HG03060 (cell line): ENCODE measurements at regions not wholly inside any gene's neighbourhood (a gene's known extent, or its start where the extent isn't known, plus 50 kb on each side); places are given as distances from the start of the nearest gene placed in this dataset.

Source experiments
- ATAC-seq: cut with Tn5 transposase; IDR thresholded peaks from one replicate; pipeline ENCODE4 v1.9.1; 2021; ENCODE audit warnings: low read depth, moderate number of reproducible peaks; ENCODE audit not compliant: unreplicated experiment

DNA sequence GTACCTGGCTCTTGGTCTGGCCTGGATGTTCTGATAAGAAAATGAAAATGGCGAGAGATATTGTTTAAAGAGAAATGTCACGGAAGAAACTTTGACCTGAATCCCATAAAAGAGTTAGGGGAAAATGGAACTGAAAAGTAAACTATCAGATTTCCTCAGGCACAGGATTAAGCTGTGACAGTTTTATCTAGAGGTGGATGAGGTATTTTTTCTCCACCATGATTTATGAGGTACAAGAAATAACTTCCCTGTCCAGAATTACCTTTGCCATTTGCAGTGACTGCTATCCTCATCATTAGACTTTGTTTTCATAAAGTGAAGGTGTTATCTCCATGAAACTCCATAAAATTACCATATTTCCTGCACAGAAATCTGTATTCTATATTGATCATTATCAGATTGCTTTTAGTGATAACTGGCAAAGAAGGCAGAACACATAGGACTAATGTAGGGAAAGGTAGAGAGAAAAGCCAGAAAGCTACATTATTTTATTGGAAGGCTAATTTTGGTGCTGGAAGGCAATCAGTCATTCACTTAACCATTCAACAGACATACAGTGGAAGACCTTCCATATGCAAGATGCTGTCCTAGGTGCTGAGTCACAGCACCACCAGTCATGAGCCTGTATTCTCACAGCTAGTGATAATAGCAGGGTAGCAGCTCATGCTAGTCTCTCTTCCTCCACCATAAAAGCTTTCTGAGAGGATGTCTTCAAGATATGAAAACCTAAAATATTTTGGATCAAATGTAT is 427.3 kb upstream of the CITED2 start:
- no peak for ATAC-seq

DNA sequence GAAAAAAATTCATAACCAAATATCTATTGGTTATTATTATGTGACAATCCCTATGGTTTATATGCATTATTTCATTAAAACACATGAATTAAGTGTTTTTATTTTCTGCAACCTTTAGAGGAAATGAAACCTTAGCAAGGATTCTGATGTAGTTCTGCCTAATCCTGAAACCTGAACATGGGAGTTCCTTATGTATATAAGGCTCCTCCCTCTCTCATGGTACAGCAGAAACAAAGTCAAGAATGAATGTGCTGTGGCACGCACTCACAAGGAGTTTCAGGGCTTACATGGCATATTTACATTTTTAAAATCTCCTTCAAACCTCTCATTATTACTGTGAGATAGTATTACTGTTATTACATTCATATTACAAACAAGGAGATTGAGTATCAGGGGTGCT is 426.4 kb upstream of the CITED2 start:
- peak; percentile 73 for ATAC-seq

DNA sequence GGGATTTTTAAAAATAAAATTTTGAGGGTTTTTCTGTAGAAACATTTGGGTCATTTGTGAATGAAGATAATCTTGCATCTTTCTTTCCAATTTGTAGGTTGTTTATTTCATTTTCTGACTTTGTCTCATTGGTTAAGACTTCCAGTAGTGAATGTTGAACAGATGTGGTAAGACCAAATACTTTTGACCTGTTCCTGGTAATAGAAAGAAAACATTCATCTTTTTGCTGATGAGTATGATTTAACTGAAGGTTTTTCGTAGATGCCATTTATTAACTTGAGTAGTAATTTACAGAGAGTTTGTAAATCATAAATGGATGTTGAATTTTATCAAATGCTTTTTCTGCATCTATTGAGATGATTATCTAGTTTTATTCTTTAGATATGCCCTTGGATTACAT is 416.1 kb upstream of the CITED2 start:
- ATAC-seq = no peak

DNA sequence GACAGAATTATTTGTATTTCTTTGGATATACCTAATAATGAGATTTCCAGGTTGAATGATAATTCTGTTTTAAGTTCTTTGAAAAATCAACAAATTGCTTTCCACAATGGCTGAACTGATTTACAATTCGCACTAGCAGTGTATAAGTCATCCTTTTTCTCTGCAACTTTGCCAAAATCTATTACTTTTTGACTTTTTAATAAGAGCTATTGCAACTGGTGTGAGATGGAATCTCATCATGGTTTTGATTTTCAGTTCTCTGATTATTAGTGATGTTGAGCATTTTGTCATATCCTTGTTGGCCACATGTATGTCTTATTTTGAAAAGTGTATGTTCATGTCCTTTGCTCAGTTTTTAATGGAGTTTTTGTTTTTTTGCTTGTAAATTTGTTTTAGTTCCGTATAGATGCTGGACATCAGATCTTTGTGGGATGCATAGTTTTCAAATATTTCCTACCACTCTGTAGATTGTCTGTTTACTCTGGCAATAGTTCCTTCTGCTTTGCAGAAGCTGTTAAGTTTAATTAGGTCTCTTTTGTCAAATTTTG is 409.8 kb upstream of the CITED2 start:
- ATAC-seq = no peak

DNA sequence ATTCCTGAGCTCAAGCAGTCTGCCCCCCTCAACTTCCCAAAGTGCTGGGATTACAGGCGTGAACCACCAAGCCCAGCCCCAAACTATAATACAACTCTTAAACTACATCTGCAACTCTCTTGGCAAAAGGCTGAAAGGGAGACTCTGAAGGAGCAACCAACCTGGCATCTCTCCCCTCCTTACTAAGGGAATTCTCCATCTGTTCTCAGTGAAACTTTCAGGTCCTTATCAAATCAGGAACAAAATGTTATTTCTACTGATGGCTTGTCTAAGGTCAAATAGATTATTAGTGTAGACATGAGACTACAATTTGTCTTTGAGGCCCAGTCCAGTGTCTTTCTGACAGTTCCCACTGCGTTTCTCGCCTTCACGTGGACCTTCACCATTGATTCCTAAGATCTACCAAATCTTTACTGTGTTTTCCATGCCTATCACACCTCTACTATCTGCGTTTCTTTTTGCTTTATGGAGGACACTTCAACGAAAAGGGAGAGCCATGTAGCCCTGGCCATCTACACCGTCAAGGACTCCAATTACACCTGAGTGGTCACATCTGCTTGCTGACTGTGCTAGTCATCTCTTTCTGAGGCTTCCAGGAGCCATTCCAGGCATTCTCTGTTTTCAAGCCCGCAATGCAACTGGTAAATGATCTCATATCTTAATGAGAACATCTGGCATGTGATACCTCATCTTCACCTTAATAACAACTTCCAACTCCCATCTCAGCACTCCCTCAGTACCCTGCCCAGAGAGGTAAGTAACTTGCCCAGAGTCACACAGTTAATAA is 405.7 kb upstream of the CITED2 start:
- ATAC-seq = no peak

DNA sequence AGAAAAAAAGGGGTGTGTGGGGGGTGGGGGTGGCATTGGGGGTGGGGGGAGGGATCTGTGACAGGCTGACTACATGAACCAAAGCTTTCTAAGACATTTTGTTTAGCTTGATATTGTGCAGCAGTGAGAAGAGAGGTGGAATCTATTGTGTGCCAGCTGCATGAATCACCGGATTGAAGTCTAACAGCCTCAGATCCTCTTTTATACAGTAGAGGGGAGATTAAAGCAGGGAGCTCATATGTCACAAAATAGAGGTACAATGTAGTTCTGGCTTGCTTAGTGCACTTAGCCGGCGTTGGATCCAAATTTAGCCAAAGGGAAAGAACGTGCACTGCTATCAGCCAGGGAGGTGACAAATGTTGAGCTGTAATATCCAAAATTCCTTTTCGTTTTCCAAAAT is 404.2 kb upstream of the CITED2 start:
- ATAC-seq = no peak

DNA sequence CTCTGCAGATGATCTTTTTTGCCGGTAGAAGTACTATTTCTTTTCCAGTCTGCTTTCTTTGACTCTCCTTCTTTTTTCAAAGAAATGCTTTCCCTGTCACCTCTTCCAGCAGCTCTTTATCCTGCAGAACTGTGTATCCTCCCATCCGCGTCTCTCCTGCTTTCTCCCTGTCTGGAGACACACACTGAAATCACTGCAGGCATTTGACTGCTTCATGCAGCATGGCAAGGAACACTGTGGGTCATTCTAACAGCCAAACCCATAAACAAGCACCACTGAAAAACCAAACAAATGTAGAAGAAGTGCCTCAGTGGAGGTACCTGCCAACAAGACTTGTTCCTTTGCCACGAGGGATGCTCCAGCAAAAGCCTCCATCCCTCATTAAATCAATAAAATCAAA is 403.7 kb upstream of the CITED2 start:
- no peak for ATAC-seq

DNA sequence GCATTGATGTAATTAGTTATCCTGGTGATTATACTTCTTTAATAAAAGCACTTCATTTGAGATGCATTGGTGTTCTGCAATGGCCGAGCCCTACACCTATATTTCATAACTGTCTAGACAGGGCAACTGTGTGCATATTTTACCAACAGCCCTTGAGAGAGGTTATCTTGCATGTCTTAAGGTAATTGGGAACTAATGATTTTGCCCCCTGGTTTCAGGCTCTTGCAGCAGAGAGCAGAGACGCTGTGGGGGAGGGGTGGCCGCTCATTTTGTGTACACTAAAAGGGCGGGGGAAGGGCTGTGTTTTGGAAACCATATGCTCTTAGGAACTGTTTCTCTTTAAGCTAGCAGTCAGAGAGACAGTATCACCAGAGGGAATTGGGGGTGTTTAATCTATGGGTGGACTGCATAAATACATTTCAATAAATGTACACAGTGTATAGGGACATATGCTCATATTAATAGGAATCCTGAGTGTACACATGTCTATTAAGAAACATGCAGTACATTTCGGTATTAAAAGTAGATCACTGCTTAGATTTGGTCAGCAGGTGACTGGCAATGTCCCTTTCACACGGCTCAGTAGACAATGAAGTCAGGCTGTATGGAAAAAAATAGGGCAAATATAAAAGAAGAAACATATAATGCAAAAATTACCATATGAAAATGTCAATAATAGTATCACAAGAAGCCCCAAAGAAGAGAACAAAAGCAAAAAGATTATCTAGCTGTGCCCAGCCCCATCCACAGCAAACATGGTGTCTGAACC is 402.9 kb upstream of the CITED2 start:
- no peak for ATAC-seq

DNA sequence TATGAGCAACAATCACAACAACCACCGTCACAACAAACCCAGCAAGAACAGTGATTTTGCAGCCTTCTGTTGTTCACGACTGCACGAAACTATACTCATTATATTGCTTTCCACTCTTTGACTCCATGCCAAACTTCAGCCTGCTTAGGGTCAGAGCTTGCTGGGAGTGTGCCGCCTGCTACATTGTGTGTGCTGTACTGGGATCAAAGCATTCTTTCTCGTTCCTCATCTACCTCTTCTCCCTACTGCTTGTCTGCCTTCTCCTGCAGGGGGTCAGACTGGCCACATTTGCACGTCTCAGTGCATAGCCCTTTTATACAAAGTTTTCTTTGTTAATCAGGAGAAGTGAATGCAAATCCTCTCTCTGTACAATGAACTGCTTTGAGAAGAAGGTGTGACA is 401.6 kb upstream of the CITED2 start:
- no peak for ATAC-seq

DNA sequence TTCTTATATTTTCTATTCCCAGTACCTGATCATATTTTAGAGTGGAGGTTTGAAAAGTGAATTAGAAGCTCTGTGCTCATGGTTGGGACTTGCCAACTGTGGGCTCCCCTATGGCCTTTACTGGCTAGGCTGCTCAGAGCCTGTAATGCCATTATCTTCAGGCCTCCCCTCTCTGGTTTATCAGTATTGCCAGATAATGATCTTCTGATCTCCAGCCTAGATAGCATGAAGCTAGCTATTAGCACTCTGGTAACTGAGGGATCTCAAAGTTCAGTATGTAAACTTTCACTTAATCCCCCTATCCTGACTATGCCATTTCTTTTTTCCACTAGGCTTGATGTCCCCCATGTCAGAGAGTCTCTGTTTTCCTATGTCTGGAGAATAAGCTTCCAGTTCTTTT is 393.7 kb upstream of the CITED2 start:
- no peak for ATAC-seq

DNA sequence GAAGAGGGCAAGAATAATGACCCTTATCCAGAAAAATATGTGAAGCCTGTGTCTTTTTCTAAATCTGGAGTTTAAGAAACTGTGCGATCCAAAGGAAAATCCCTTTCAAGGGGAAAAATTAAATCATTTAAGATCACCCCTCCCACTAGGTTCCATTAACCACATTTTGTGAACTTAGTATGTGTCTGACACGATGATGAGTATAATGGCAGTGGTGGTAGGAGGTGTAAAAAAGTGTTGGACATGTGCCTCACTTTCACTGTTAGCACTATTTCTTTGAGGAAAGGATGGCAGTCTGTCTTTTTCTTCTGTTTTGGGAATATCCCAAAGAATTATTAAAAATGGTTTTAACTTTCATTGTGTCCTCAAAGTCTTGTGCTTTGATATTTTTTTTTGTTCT is 392.3 kb upstream of the CITED2 start:
- no peak for ATAC-seq

DNA sequence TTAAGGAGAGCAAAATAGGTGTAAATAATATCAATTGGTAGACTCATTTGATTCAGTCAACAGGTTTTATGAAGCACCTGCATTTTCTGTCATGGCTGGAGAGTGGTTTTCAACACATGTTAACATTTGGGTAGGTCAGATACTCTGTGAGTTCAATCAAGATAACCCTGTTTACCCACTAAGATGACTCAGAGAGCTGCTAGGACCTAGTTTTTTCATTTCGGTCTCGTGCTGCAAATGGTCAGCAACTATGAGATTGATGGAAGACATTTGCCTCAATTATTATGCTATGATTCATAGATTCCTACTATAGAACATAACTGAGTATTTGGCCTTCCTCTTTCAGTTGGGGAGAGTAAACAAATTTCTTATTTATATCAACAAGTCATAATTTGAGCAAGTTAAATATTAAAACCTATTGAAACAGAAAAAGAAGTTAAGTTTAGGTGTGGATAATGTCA is 391.4 kb upstream of the CITED2 start:
- ATAC-seq = no peak

DNA sequence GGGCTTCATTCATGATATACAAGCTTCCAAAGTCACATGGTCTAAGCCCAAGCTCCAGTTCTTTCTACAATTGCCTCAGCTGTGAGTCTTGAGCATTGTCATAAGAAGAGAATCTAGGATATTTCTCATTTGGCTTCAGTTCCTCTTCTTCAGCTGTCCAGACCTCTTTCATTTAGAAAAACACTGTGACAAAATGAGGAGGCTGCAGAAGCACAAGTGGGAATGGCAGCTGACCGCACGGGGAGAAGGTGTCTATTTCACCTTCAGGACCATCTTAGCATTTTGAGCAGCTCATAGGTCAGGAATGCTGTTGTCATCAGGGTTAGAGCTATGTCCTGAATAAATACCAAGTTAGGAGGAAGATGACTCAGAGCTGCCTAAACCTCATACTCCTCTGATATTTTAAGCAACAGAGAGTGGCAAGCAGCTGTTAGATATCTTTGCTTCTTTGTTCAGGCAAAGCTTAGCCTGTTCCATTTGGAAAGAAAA is 390.1 kb upstream of the CITED2 start:
- peak; percentile 85 for ATAC-seq

DNA sequence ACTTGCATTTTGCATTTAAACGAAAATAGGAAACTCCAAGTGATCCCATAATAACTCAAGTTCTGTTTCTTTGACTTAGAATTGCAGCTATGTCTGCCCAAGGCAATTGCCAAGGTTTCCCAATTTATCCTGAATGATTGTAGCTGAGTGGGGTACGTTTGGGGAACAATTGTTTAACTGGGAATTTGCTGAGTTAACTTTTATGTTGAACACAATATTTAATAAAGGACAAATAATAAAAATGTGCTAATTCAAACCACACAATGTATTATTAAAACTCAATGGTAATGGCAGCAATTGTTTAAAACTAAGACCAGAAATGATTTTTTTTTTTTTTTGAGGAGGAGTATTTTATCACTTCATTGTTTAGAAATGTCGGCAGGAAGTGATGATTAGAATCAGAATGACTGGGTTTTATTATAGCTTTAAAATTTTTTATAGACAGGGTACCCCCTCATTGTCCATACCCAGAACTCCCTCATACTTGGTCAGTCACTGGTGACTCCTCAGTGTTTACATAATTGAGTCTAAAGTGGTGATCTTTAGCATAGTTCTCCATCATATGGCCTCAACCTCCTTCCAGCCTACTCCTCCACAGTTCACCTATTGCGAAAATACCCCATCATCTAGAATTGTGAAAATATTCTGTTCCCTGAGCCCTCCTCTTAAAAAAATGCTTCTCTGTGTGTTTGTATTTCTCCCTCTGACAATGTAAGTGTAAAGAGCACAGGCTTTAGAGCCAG is 389.2 kb upstream of the CITED2 start:
- no peak for ATAC-seq

DNA sequence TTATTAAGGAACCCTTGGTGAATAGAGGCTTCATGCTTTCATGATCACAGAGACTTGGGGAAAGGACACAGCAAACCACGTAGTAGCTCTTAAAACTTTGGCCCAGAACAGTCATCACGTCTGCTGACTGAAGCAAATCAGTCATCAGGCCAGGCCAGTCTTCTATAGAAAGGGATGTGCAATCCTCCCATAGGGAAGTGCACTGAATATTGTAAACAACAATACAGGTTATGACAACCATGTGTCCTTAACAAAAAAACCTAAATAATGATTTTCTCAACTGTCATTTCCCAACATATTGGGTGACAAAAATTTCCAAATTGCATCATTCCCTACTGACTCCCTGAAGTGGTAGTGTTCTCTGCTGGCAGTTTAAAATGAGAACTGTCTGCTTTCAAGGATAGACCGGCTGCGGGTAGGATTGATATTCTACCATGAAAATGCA is 388.2 kb upstream of the CITED2 start:
- ATAC-seq = peak; percentile 28

DNA sequence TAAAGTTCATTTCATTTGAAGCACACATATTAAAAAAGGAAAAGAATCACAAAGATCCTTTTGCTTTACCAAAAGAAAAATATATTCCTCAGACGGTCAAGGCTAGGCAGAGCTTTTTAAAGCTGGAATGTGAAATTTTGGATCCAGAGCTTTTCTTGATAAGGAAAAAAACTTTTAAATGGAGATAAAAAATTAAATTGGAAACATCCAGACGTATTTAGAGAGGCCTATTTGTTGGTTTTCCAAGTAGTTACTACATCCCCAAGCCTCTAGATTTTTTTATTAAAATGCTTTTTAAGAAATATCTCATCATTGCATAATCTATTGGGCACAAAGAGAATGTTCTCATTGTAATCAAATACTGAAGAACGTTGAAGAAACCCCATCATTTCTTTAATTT is 385.7 kb upstream of the CITED2 start:
- ATAC-seq = no peak

DNA sequence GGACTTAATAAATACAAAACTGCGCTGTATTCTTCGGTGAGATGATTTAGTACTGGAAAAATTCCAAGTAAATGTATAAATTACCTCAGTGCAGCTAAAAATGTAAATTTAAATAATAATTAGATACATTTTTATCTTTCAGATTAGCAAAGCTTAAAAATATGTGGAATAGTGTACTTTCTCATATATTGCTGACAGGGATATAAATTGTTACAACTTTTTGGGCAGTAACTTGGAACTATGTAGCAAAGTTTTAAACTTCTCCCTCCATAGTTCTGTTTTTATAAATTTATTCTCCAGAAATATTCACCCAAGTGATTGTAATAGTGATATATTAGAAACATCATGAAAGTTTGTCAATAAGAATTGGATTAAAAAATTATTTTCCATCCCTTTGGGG is 384.6 kb upstream of the CITED2 start:
- ATAC-seq = no peak

DNA sequence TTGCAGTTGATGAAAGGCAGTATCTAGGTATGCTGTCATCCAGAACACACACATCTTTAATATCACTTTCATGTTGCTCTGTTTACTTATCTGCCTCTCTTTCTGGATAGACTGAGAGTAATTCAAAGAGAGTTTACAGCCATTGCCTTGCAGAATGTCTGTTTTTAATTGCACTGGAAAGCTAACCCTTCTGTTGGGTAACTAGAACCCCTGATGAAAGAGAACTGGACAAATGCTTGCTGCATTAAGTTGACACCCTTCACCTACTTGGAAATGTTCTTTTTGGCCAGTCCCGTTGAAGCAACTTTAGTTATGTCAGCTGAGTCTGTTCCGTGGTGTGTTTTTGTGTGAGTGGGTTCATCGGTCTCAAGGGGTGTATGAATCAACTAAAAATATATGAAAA is 383.8 kb upstream of the CITED2 start:
- no peak for ATAC-seq

DNA sequence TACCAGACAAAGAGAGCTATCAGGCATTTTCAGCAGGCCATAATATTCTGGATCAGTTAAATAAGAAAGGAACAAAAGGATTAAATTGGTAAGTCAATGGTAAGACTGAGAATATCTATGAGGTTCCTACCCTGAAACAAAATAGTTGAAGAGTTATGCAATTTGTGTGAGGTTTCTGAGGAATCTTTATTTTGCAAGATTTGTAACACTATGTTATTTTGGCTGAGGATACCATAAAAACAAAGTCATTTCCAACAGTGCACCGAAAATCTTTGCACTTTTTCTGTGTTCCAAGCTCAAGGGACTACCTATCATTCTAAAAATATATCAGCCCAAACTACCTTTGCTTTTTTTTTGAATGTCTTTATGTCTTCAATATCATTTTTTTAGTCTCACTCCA is 383.3 kb upstream of the CITED2 start:
- no peak for ATAC-seq

DNA sequence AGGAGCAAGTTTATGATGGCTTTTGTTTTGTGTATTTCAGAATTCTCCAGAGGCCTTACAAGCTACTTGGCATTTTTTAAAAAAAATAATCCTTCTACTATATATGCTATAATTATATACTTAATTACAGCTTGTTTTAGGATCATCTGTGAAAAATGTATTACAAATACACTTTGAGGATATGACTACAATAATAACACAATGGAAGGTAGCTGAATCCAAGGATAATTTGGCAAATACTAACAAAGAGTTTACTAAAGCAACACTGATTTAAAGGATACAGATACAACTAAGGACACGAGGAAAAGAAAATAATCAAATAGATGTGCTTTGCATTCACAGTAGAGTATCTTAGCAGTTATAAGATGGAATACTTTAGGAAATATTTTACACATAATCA is 381.9 kb upstream of the CITED2 start:
- ATAC-seq = no peak
